ENCODE measurements at regions not wholly inside any gene's neighbourhood (a gene's known extent, or its start where the extent isn't known, plus 50 kb on each side); places are given as distances from the start of the nearest gene placed in this dataset.
"Not testable (repeated sequence)": the region's sequence is repeated elsewhere in the genome, so short reads cannot be mapped to it uniquely, and the experiment has no call there.

- intact Hi-C loops (cut with DNase I), result no loop called here
- no peak for DNase-seq
- H3K27ac ChIP-seq, result no peak overlapping the region
- TF ChIP-seq CTCF (IDR thresholded peaks at IDR 0.05), result no peak
- no peak overlapping the region for H3K4me3 ChIP-seq
- H3K9me3 ChIP-seq, result no peaks in the 10 kb centered on the region
- no peaks in the 10 kb centered on the region for H3K27me3 ChIP-seq
- no peaks in the 10 kb centered on the region for H3K4me1 ChIP-seq
- no peaks in the 10 kb centered on the region for H3K36me3 ChIP-seq
- H3K9ac ChIP-seq (ENCODE audit: low read depth in 2 of 2, low read length in 2 of 2), result no peak overlapping the region
Measured at GRCh38 chr16:29117631-29118030, 132.8 kb downstream of the LAT start.

- no peak overlapping the region for H3K4me3 ChIP-seq
- H3K9me3 ChIP-seq, result no peaks in the 10 kb centered on the region
- no peak for DNase-seq
- no peaks in the 10 kb centered on the region for H3K27me3 ChIP-seq
- H3K36me3 ChIP-seq, result no peaks in the 10 kb centered on the region
- H3K9ac ChIP-seq (ENCODE audit: low read depth in 2 of 2, low read length in 2 of 2), result no peak overlapping the region
- no peak overlapping the region for H3K27ac ChIP-seq
- TF ChIP-seq CTCF (IDR thresholded peaks at IDR 0.05), result no peak
- H3K4me1 ChIP-seq, result no peaks in the 10 kb centered on the region
- intact Hi-C loops (cut with DNase I), result no loop called here
Measured at GRCh38 chr16:29116980-29117379, 132.1 kb downstream of the LAT start.

- H3K36me3 ChIP-seq; H3K4me1 ChIP-seq; intact Hi-C loops (cut with DNase I); H3K4me3 ChIP-seq; H3K9ac ChIP-seq (ENCODE audit: low read depth in 2 of 2, low read length in 2 of 2); DNase-seq; H3K9me3 ChIP-seq; H3K27me3 ChIP-seq; H3K27ac ChIP-seq: not testable (repeated sequence)
Measured at GRCh38 chr16:29116207-29116606, 131.4 kb downstream of the LAT start.

- H3K9ac ChIP-seq (ENCODE audit: low read depth in 2 of 2, low read length in 2 of 2); intact Hi-C loops (cut with DNase I); H3K9me3 ChIP-seq; H3K36me3 ChIP-seq; H3K4me1 ChIP-seq; DNase-seq; H3K27me3 ChIP-seq; H3K27ac ChIP-seq; H3K4me3 ChIP-seq: not testable (repeated sequence)
- TF ChIP-seq CTCF (IDR thresholded peaks at IDR 0.05), result peak; percentile 9
Measured at GRCh38 chr16:29115802-29116141, 130.9 kb downstream of the LAT start.

GRCh38 chr16:29114989-29115801, 130.3 kb downstream of the LAT start:
- peak; percentile 54 for DNase-seq
- H3K4me3 ChIP-seq; H3K27me3 ChIP-seq; intact Hi-C loops (cut with DNase I); H3K4me1 ChIP-seq; H3K27ac ChIP-seq; H3K9me3 ChIP-seq; H3K9ac ChIP-seq (ENCODE audit: low read depth in 2 of 2, low read length in 2 of 2); H3K36me3 ChIP-seq: not testable (repeated sequence)
- TF ChIP-seq CTCF (IDR thresholded peaks at IDR 0.05), result peak; percentile 56

- Histone ChIP-seq H3K4me3 (no peak overlapping the region), H3K36me3 (no peaks in the 10 kb centered on the region), H3K9me3 (no peaks in the 10 kb centered on the region), H3K27ac (no peak overlapping the region), H3K4me1 (no peaks in the 10 kb centered on the region), H3K9ac (ENCODE audit: low read depth in 2 of 2, low read length in 2 of 2) (no peak overlapping the region), H3K27me3 (no peaks in the 10 kb centered on the region)
- no peak for TF ChIP-seq CTCF (IDR thresholded peaks at IDR 0.05)
- intact Hi-C loops (cut with DNase I), result no loop called here
- DNase-seq, result no peak
Measured at GRCh38 chr16:29114574-29114973, 129.7 kb downstream of the LAT start.

- H3K27ac ChIP-seq; H3K36me3 ChIP-seq; H3K27me3 ChIP-seq; H3K4me1 ChIP-seq; H3K9ac ChIP-seq (ENCODE audit: low read depth in 2 of 2, low read length in 2 of 2); intact Hi-C loops (cut with DNase I); DNase-seq; H3K4me3 ChIP-seq; H3K9me3 ChIP-seq: not testable (repeated sequence)
Measured at GRCh38 chr16:29113446-29113845, 128.6 kb downstream of the LAT start.

All from colonic mucosa (tissue), 4 donors.